IMR-90 (cell line): ENCODE measurements at regions not wholly inside any gene's neighbourhood (a gene's known extent, or its start where the extent isn't known, plus 50 kb on each side); places are given as distances from the start of the nearest gene placed in this dataset.

Experiments used
- ATAC-seq: fragments of 200-7000 bp; cut with Tn5 transposase; 2 replicates; pipeline ENCODE4 v1.9.1; 2020; ENCODE audit warnings: low read depth, mild to moderate bottlenecking, moderate library complexity
- BruUV-seq: library from RNA; stranded (reverse); fragments of 400-500 nt; replicated peaks from 2 replicates; lab custom pipeline; 2021; lab: Mats Ljungman, UMichigan
- CTCF ChIA-PET: fragments of 300-600 bp; formaldehyde crosslinking; extraction: SDS; loops from one replicate; lab custom pipeline; 2021; ENCODE audit warnings: antibody characterized with exemption; lab: Yijun Ruan, JAX
- POLR2A ChIA-PET: fragments of 300-600 bp; sonication (Branson Sonifier 250); formaldehyde crosslinking; loops from one replicate; lab custom pipeline; 2022; ENCODE audit warnings: antibody characterized with exemption; ENCODE audit not compliant: unreplicated experiment; lab: Charles Lee
- DNase-seq: peaks from one replicate; pipeline ENCODE4 v3.0.0; 2013
- H2AFZ ChIP-seq: replicated peaks from 2 replicates; pipeline ENCODE3; 2013; ENCODE audit warnings: low read length, mild to moderate bottlenecking; ENCODE audit not compliant: poor library complexity
- H2AK5ac ChIP-seq: 2 replicates; pipeline ENCODE4 v1.6.1; 2013; ENCODE audit warnings: low read depth, low read length, inconsistent platforms
- H2AK9ac ChIP-seq: replicated peaks from 2 replicates; pipeline ENCODE3; 2013; ENCODE audit warnings: mild to moderate bottlenecking, low read depth, low read length, moderate library complexity; ENCODE audit not compliant: poor library complexity
- H2BK120ac ChIP-seq: 2 replicates; pipeline ENCODE4 v1.6.1; 2013; ENCODE audit warnings: low read depth, low read length, inconsistent platforms
- H2BK15ac ChIP-seq: 3 replicates; pipeline ENCODE4 v1.6.1; 2013; ENCODE audit warnings: low read depth, low read length, inconsistent platforms
- H2BK20ac ChIP-seq: 2 replicates; pipeline ENCODE4 v1.6.1; 2013; ENCODE audit warnings: low read depth, mild to moderate bottlenecking, inconsistent platforms, low read length, moderate library complexity
- H2BK5ac ChIP-seq: 2 replicates; pipeline ENCODE4 v1.6.1; 2013; ENCODE audit warnings: mild to moderate bottlenecking, low read depth, low read length, inconsistent platforms; ENCODE audit not compliant: poor library complexity, severe bottlenecking
- H3K14ac ChIP-seq: replicated peaks from 2 replicates; pipeline ENCODE4 v1.6.1; 2013; ENCODE audit warnings: low read depth, low read length, inconsistent platforms
- H3K18ac ChIP-seq: 2 replicates; pipeline ENCODE4 v1.6.1; 2013; ENCODE audit warnings: low read depth, low read length, control low read depth
- H3K23ac ChIP-seq: 2 replicates; pipeline ENCODE4 v1.6.1; 2013; ENCODE audit warnings: low read depth, low read length, inconsistent platforms
- H3K27ac ChIP-seq: 2 replicates; pipeline ENCODE4 v1.5.1; 2013; ENCODE audit warnings: mild to moderate bottlenecking, control low read depth, low read length; ENCODE audit not compliant: insufficient read depth
- H3K27me3 ChIP-seq: 2 replicates; pipeline ENCODE4 v1.6.1; 2013; ENCODE audit warnings: low read length; ENCODE audit not compliant: control insufficient read depth, insufficient read depth
- H3K36me3 ChIP-seq: 2 replicates; pipeline ENCODE4 v1.6.1; 2013; ENCODE audit warnings: low read length, mixed read lengths; ENCODE audit not compliant: control insufficient read depth, insufficient read depth
- H3K4ac ChIP-seq: 2 replicates; pipeline ENCODE4 v1.6.1; 2013; ENCODE audit warnings: low read depth, low read length, inconsistent platforms
- H3K4me1 ChIP-seq: 2 replicates; pipeline ENCODE4 v1.6.1; 2013; ENCODE audit warnings: low read length, mixed read lengths; ENCODE audit not compliant: control insufficient read depth, insufficient read depth
- H3K4me2 ChIP-seq: 2 replicates; pipeline ENCODE4 v1.6.1; 2013; ENCODE audit warnings: low read depth, mild to moderate bottlenecking, control low read depth, low read length, moderate library complexity
- H3K4me3 ChIP-seq: 2 replicates; pipeline ENCODE4 v1.5.1; 2013; ENCODE audit warnings: low read depth, mild to moderate bottlenecking, control low read depth, low read length, moderate library complexity; ENCODE audit not compliant: insufficient read depth
- H3K56ac ChIP-seq: 2 replicates; pipeline ENCODE4 v1.6.1; 2013; ENCODE audit warnings: low read length, inconsistent platforms; ENCODE audit not compliant: insufficient read depth; ENCODE audit errors: extremely low read depth
- H3K79me1 ChIP-seq, 2 experiments: 2 replicates each; pipeline ENCODE4 v1.6.1; 2013; ENCODE audit warnings: low read length in 2 of 2, inconsistent platforms in 1 of 2, low read depth in 1 of 2
- H3K9ac ChIP-seq: 2 replicates; pipeline ENCODE4 v1.6.1; 2013; ENCODE audit warnings: low read depth, low read length, control low read depth
- H3K9me1 ChIP-seq: 2 replicates; pipeline ENCODE4 v1.6.1; 2013; ENCODE audit warnings: low read length, inconsistent platforms; ENCODE audit not compliant: insufficient read depth
- H3K9me3 ChIP-seq: 2 replicates; pipeline ENCODE4 v1.6.1; 2013; ENCODE audit warnings: low read length; ENCODE audit not compliant: control insufficient read depth, insufficient read depth
- H4K20me1 ChIP-seq: 2 replicates; pipeline ENCODE4 v1.6.1; 2013; ENCODE audit warnings: low read length, inconsistent platforms; ENCODE audit not compliant: insufficient read depth
- H4K5ac ChIP-seq: 2 replicates; pipeline ENCODE4 v1.6.1; 2013; ENCODE audit warnings: mild to moderate bottlenecking, low read depth, low read length, control low read depth
- H4K8ac ChIP-seq, 2 experiments: 2 replicates each; pipeline ENCODE4 v1.6.1; 2013; ENCODE audit warnings: low read depth in 2 of 2, low read length in 2 of 2, control low read depth in 1 of 2, inconsistent platforms in 1 of 2
- H4K91ac ChIP-seq: 2 replicates; pipeline ENCODE4 v1.6.1; 2013; ENCODE audit warnings: low read depth, low read length, inconsistent platforms; ENCODE audit not compliant: insufficient read depth
- BHLHE40 ChIP-seq: fragments of 150-350 bp; IDR thresholded peaks from 2 replicates; pipeline ENCODE4 v1.6.1; 2016; ENCODE audit warnings: mild to moderate bottlenecking, low read depth, low read length
- CEBPB ChIP-seq: IDR thresholded peaks from 2 replicates; pipeline ENCODE4 v1.6.1; 2012; ENCODE audit warnings: low read depth, low read length, improper control_type of control experiment
- CHD1 ChIP-seq: IDR thresholded peaks from 2 replicates; pipeline ENCODE4 v1.6.1; 2012; ENCODE audit warnings: low read depth, low read length, improper control_type of control experiment
- ELK1 ChIP-seq: fragments of 150-350 bp; IDR thresholded peaks from 2 replicates; pipeline ENCODE4 v1.6.1; 2016; ENCODE audit warnings: low read depth, mild to moderate bottlenecking, low read length, moderate library complexity, borderline replicate concordance
- FOS ChIP-seq: fragments of 150-350 bp; IDR thresholded peaks from 2 replicates; pipeline ENCODE4 v1.6.1; 2016; ENCODE audit warnings: low read depth, low read length
- MAFK ChIP-seq: IDR thresholded peaks from 2 replicates; pipeline ENCODE4 v1.6.1; 2012; ENCODE audit warnings: low read depth, low read length, improper control_type of control experiment
- MAZ ChIP-seq: IDR thresholded peaks from 2 replicates; pipeline ENCODE4 v1.6.1; 2012; ENCODE audit warnings: low read depth, mild to moderate bottlenecking, low read length, improper control_type of control experiment, moderate library complexity, borderline replicate concordance
- MXI1 ChIP-seq: IDR thresholded peaks from 2 replicates; pipeline ENCODE4 v1.6.1; 2012; ENCODE audit warnings: low read depth, mild to moderate bottlenecking, low read length, moderate library complexity, borderline replicate concordance
- NFE2L2 ChIP-seq: fragments of 150-350 bp; IDR thresholded peaks from 2 replicates; pipeline ENCODE4 v1.6.1; 2016; ENCODE audit warnings: low read depth, mild to moderate bottlenecking, low read length
- POLR2A ChIP-seq: IDR thresholded peaks from 2 replicates; pipeline ENCODE4 v1.6.1; 2012; ENCODE audit warnings: mild to moderate bottlenecking, low read depth, low read length
- RAD21 ChIP-seq: IDR thresholded peaks from 2 replicates; pipeline ENCODE4 v1.6.1; 2012; ENCODE audit warnings: low read length, improper control_type of control experiment
- RCOR1 ChIP-seq: IDR thresholded peaks from 2 replicates; pipeline ENCODE4 v1.6.1; 2012; ENCODE audit warnings: mild to moderate bottlenecking, low read length, improper control_type of control experiment; ENCODE audit not compliant: insufficient replicate concordance
- RFX5 ChIP-seq: IDR thresholded peaks from 2 replicates; pipeline ENCODE4 v1.8.0; 2012; ENCODE audit warnings: low read depth, mild to moderate bottlenecking, low read length, moderate library complexity
- SMC3 ChIP-seq: fragments of 150-350 bp; IDR thresholded peaks from 2 replicates; pipeline ENCODE4 v1.6.1; 2016; ENCODE audit warnings: low read depth, mild to moderate bottlenecking, antibody characterized with exemption, low read length, moderate library complexity
- USF2 ChIP-seq: fragments of 150-350 bp; IDR thresholded peaks from 2 replicates; pipeline ENCODE4 v1.6.1; 2017; ENCODE audit warnings: mild to moderate bottlenecking, antibody characterized with exemption, low read length, low read depth
- WGBS, 2 experiments: methylation state at CpG; one replicate each; pipeline versions ENCODE4 v1.1.5 to v1.1.7; 2013; ENCODE audit warnings: missing lambda C conversion rate in 2 of 2; ENCODE audit not compliant: insufficient read length in 1 of 2; ENCODE audit errors: extremely low coverage in 2 of 2; 5-methylcytosine and 5-hydroxymethylcytosine counted together
- dilution Hi-C: fragments of 300-500 bp; cut with HindIII; formaldehyde crosslinking; loops from one replicate; pipeline ENCODE4 v1.14.3; 2018; ENCODE audit warnings: low sequenced_read_pairs; ENCODE audit not compliant: unreplicated experiment
- in situ Hi-C: fragments of 300-500 bp; cut with MboI; formaldehyde crosslinking; loops from 3 replicates; pipeline ENCODE4 v1.14.3; 2019; ENCODE audit warnings: low sequenced_read_pairs, inconsistent platforms, mixed read lengths
- intact Hi-C: fragments of 100-400 bp; cut with micrococcal nuclease; formaldehyde crosslinking; loops from 2 replicates; pipeline ENCODE4 v1.10.0; 2022
- TF ChIP-seq, protein P1 (sequence below): conservative IDR thresholded peaks from 2 replicates; pipeline ENCODE4 v1.5.1; 2012; ENCODE audit warnings: mild to moderate bottlenecking, low read depth, low read length, improper control_type of control experiment

DNA sequence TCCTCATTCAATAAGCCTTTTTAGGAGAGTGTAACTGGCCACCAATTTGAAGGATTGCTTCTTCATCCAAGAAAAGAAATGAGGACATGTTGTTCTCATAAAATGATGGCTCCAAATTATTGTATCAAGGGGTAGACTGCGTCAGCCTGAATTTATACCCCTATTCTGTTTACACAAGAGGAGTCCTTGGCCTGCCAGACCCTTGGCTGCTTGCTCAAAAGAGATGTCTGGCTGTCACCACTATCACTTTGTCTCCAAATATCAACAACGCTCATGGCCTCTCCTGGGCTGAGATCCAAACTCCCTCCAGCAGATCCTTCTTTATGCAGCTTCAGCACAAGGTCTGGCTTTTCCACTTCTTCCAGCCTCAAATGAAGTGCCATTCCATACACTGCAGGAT is 127.9 kb downstream of the OR13H1 start:
- ChIA-PET POLR2A (no interaction called here), CTCF (no interaction called here)
- H3K23ac ChIP-seq = no peak overlapping the region
- no peak overlapping the region for H3K27ac ChIP-seq
- no peak overlapping the region for H4K91ac ChIP-seq
- no TSS peak for BruUV-seq
- no peaks in the 10 kb centered on the region for H4K20me1 ChIP-seq
- no peak overlapping the region for H3K4me3 ChIP-seq
- no peaks in the 10 kb centered on the region for H3K36me3 ChIP-seq
- no peak overlapping the region for H2AK9ac ChIP-seq
- no peak for TF ChIP-seq SMC3
- no peak for TF ChIP-seq NFE2L2
- no peak for TF ChIP-seq CHD1
- no peak for TF ChIP-seq RAD21
- TF ChIP-seq POLR2A = no peak
- no peak for TF ChIP-seq FOS
- TF ChIP-seq ELK1 = no peak
- TF ChIP-seq RFX5 = no peak
- TF ChIP-seq BHLHE40 = no peak
- TF ChIP-seq MXI1 = no peak
- no peak for TF ChIP-seq RCOR1
- TF ChIP-seq, protein P1, sequence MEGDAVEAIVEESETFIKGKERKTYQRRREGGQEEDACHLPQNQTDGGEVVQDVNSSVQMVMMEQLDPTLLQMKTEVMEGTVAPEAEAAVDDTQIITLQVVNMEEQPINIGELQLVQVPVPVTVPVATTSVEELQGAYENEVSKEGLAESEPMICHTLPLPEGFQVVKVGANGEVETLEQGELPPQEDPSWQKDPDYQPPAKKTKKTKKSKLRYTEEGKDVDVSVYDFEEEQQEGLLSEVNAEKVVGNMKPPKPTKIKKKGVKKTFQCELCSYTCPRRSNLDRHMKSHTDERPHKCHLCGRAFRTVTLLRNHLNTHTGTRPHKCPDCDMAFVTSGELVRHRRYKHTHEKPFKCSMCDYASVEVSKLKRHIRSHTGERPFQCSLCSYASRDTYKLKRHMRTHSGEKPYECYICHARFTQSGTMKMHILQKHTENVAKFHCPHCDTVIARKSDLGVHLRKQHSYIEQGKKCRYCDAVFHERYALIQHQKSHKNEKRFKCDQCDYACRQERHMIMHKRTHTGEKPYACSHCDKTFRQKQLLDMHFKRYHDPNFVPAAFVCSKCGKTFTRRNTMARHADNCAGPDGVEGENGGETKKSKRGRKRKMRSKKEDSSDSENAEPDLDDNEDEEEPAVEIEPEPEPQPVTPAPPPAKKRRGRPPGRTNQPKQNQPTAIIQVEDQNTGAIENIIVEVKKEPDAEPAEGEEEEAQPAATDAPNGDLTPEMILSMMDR = no peak
- TF ChIP-seq USF2 = no peak
- no peak for TF ChIP-seq CEBPB
- no peak for TF ChIP-seq MAFK
- no peak for TF ChIP-seq MAZ
- H3K4me1 ChIP-seq = no peaks in the 10 kb centered on the region
- H4K5ac ChIP-seq = no peak overlapping the region
- no peaks in the 10 kb centered on the region for H3K9me1 ChIP-seq
- no peak overlapping the region for H3K14ac ChIP-seq
- dilution Hi-C loops (no loop called here), intact Hi-C loops (no loop called here), in situ Hi-C loops (no loop called here)
- no peak overlapping the region for H3K4ac ChIP-seq
- no peaks in the 10 kb centered on the region for H3K79me1 ChIP-seq
- no peak overlapping the region for H2BK20ac ChIP-seq
- no peaks in the 10 kb centered on the region for H3K27me3 ChIP-seq
- no peak overlapping the region for H2AK5ac ChIP-seq
- H2BK5ac ChIP-seq = no peak overlapping the region
- ATAC-seq = no peak
- H2BK120ac ChIP-seq = no peak overlapping the region
- H3K56ac ChIP-seq = no peak overlapping the region
- no peak overlapping the region for H2BK15ac ChIP-seq
- H4K8ac ChIP-seq = no peak overlapping the region
- no peak overlapping the region for H3K4me2 ChIP-seq
- no peak overlapping the region for H3K18ac ChIP-seq
- no peaks in the 10 kb centered on the region for H3K9me3 ChIP-seq
- no peak for DNase-seq
- H3K9ac ChIP-seq = no peak overlapping the region
- H2AFZ ChIP-seq = no peak overlapping the region
- 0% methylated on average over 1 of the region's 2 CpGs; no CpG with 5 or more reads in 1 of the 2 experiments for WGBS, 2 experiments
